ENCODE measurements at regions not wholly inside any gene's neighbourhood (a gene's known extent, or its start where the extent isn't known, plus 50 kb on each side); places are given as distances from the start of the nearest gene placed in this dataset.

GRCh38 chr4:114304046-114304445 lies 294.6 kb upstream of the UGT8 start:
- TF ChIP-seq CTCF (IDR thresholded peaks at IDR 0.05; ENCODE audit: low read depth, low read length, missing control alignments), result no peak
- no peak for DNase-seq (ENCODE audit: low read depth)
- no peak overlapping the region for H3K4me3 ChIP-seq (ENCODE audit: low read depth, low read length)
- in situ Hi-C loops (cut with HindIII; ENCODE audit: low sequenced_read_pairs), result no loop called here

DNA sequence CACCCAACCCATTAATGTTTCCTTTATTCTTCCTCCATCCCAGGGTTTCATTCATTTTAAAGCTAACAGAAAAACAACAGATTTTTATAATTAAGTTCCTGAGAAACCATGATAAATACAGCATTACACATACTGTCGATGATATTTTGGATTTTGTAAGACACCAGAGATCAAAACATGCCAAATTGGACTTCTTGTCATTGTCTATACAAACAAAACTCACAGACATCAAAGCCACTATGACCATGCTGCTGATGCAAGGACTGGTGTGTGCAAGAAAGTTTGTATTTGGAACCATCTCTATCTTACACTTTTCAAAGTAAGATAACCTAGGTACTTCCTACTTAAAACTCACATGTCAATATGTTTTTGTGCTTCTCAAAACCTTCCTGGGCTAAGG lies 294.0 kb upstream of the UGT8 start:
- in situ Hi-C loops (cut with HindIII; ENCODE audit: low sequenced_read_pairs), result no loop called here
- no peak overlapping the region for H3K4me3 ChIP-seq (ENCODE audit: low read depth, low read length)
- TF ChIP-seq CTCF (IDR thresholded peaks at IDR 0.05; ENCODE audit: low read depth, low read length, missing control alignments), result no peak
- DNase-seq (ENCODE audit: low read depth), result no peak

- no peak for TF ChIP-seq CTCF (IDR thresholded peaks at IDR 0.05; ENCODE audit: low read depth, low read length, missing control alignments)
- in situ Hi-C loops (cut with HindIII; ENCODE audit: low sequenced_read_pairs), result no loop called here
- no peak for DNase-seq (ENCODE audit: low read depth)
- H3K4me3 ChIP-seq (ENCODE audit: low read depth, low read length), result no peak overlapping the region
Observed at GRCh38 chr4:114306946-114307345, 291.7 kb upstream of the UGT8 start.

- no peak for TF ChIP-seq CTCF (IDR thresholded peaks at IDR 0.05; ENCODE audit: low read depth, low read length, missing control alignments)
- in situ Hi-C loops (cut with HindIII; ENCODE audit: low sequenced_read_pairs), result no loop called here
- DNase-seq (ENCODE audit: low read depth), result no peak
- H3K4me3 ChIP-seq (ENCODE audit: low read depth, low read length), result no peak overlapping the region
Observed at GRCh38 chr4:114310296-114310925, 288.2 kb upstream of the UGT8 start.

GRCh38 chr4:114311787-114312186 lies 286.8 kb upstream of the UGT8 start:
- in situ Hi-C loops (cut with HindIII; ENCODE audit: low sequenced_read_pairs), result no loop called here
- no peak for DNase-seq (ENCODE audit: low read depth)
- TF ChIP-seq CTCF (IDR thresholded peaks at IDR 0.05; ENCODE audit: low read depth, low read length, missing control alignments), result no peak
- no peak overlapping the region for H3K4me3 ChIP-seq (ENCODE audit: low read depth, low read length)

DNA sequence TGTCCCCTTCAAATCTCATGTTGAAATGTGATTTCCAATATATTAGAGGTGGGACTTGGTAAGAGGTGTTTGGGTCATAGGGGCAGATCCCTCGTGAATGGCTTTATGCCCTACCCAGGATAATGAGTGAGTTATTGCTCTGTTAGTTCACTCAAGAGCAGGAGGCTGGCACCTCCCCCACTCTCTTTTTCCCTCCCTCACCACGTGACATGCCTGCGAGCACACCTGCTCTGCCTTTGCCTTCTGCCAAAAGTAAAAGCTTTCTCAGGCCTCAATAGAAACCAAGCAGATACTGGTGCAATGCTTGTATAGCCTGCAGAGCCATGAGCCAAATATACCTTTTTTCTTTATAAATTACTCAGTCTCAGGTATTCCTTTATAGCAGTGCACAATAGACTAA lies 286.3 kb upstream of the UGT8 start:
- no peak for DNase-seq (ENCODE audit: low read depth)
- TF ChIP-seq CTCF (IDR thresholded peaks at IDR 0.05; ENCODE audit: low read depth, low read length, missing control alignments), result no peak
- in situ Hi-C loops (cut with HindIII; ENCODE audit: low sequenced_read_pairs), result no loop called here
- H3K4me3 ChIP-seq (ENCODE audit: low read depth, low read length), result no peak overlapping the region

Data from astrocyte of the cerebellum (primary cell).